Muscle layer of colon (tissue), 2 donors: ENCODE measurements at regions not wholly inside any gene's neighbourhood (a gene's known extent, or its start where the extent isn't known, plus 50 kb on each side); places are given as distances from the start of the nearest gene placed in this dataset.

Source experiments
- H3K27ac ChIP-seq: one replicate; pipeline ENCODE4 v1.7.0; 2013; ENCODE audit warnings: low read depth, mild to moderate bottlenecking, low read length, moderate library complexity
- H3K27me3 ChIP-seq, 2 donors: one replicate each; pipeline ENCODE4 v1.7.0; 2013; ENCODE audit warnings: low read length in 2 of 2, mild to moderate bottlenecking in 2 of 2; ENCODE audit not compliant: insufficient read depth in 2 of 2, control insufficient read depth in 1 of 2
- H3K36me3 ChIP-seq: one replicate; pipeline ENCODE4 v1.7.0; 2013; ENCODE audit warnings: mild to moderate bottlenecking, low read length; ENCODE audit not compliant: insufficient read depth
- H3K4me1 ChIP-seq: one replicate; pipeline ENCODE4 v1.7.0; 2013; ENCODE audit warnings: mild to moderate bottlenecking, low read length; ENCODE audit not compliant: insufficient read depth
- H3K4me3 ChIP-seq, 2 donors: one replicate each; pipeline ENCODE4 v1.7.0; 2013; ENCODE audit warnings: low read length in 2 of 2, low read depth in 1 of 2, mild to moderate bottlenecking in 1 of 2, moderate library complexity in 1 of 2
- H3K9ac ChIP-seq: one replicate; pipeline ENCODE4 v1.7.0; 2013; ENCODE audit warnings: low read length
- H3K9me3 ChIP-seq: one replicate; pipeline ENCODE4 v1.7.0; 2013; ENCODE audit warnings: mild to moderate bottlenecking, low read length
- donor health status: abdominal sarcoma.
- donor health status: Adenocarcinoma of cecum.

GRCh38 chr3:151971814-151972579, 98.6 kb downstream of the SUCNR1 start:
- Histone ChIP-seq H3K27ac (no peak overlapping the region), H3K36me3 (no peaks in the 10 kb centered on the region)

GRCh38 chr3:151974067-151974466, 100.6 kb downstream of the SUCNR1 start:
- Histone ChIP-seq H3K36me3 (no peaks in the 10 kb centered on the region), H3K27ac (no peak overlapping the region), H3K9me3 (no peaks in the 10 kb centered on the region), H3K9ac (no peak overlapping the region), H3K4me3 (no peak overlapping the region), H3K27me3 (no peaks in the 10 kb centered on the region), H3K4me1 (no peaks in the 10 kb centered on the region)

More at GRCh38 chr3:151971814-151972579, 98.6 kb downstream of the SUCNR1 start:
- no peaks in the 10 kb centered on the region for H3K9me3 ChIP-seq
- H3K9ac ChIP-seq = no peak overlapping the region
- no peaks in the 10 kb centered on the region for H3K4me1 ChIP-seq
- H3K27me3 ChIP-seq = no peaks in the 10 kb centered on the region
- H3K4me3 ChIP-seq = no peak overlapping the region

- Histone ChIP-seq H3K9me3 (no peaks in the 10 kb centered on the region), H3K27ac (no peak overlapping the region), H3K36me3 (no peaks in the 10 kb centered on the region), H3K9ac (no peak overlapping the region), H3K4me1 (no peaks in the 10 kb centered on the region), H3K4me3 (no peak overlapping the region), H3K27me3 (no peaks in the 10 kb centered on the region)
Observed at GRCh38 chr3:151976211-151977050, 103.0 kb downstream of the SUCNR1 start.

- no peaks in the 10 kb centered on the region for H3K27me3 ChIP-seq
- H3K27ac ChIP-seq = no peak overlapping the region
- H3K9ac ChIP-seq = no peak overlapping the region
- H3K9me3 ChIP-seq = no peaks in the 10 kb centered on the region
- no peaks in the 10 kb centered on the region for H3K4me1 ChIP-seq
- no peaks in the 10 kb centered on the region for H3K36me3 ChIP-seq
- no peak overlapping the region for H3K4me3 ChIP-seq
Observed at GRCh38 chr3:151979906-151980305, 106.5 kb downstream of the SUCNR1 start.

GRCh38 chr3:151983538-151983937, 110.1 kb downstream of the SUCNR1 start:
- Histone ChIP-seq H3K36me3 (no peaks in the 10 kb centered on the region), H3K9ac (no peak overlapping the region), H3K4me3 (no peak overlapping the region), H3K27ac (no peak overlapping the region), H3K4me1 (no peaks in the 10 kb centered on the region), H3K27me3 (no peaks in the 10 kb centered on the region), H3K9me3 (no peaks in the 10 kb centered on the region)

GRCh38 chr3:151985787-151986430, 112.5 kb downstream of the SUCNR1 start:
- Histone ChIP-seq H3K4me3 (no peak overlapping the region), H3K27me3 (no peaks in the 10 kb centered on the region), H3K4me1 (no peaks in the 10 kb centered on the region), H3K36me3 (no peaks in the 10 kb centered on the region), H3K9me3 (no peaks in the 10 kb centered on the region), H3K9ac (no peak overlapping the region), H3K27ac (no peak overlapping the region)

- Histone ChIP-seq H3K27ac (no peak overlapping the region), H3K9me3 (no peaks in the 10 kb centered on the region), H3K27me3 (no peaks in the 10 kb centered on the region), H3K4me1 (no peaks in the 10 kb centered on the region), H3K9ac (no peak overlapping the region), H3K4me3 (no peak overlapping the region), H3K36me3 (no peaks in the 10 kb centered on the region)
Observed at GRCh38 chr3:151987893-151988292, 114.5 kb downstream of the SUCNR1 start.

- Histone ChIP-seq H3K27me3 (no peaks in the 10 kb centered on the region), H3K4me3 (no peak overlapping the region), H3K27ac (no peak overlapping the region), H3K9me3 (no peaks in the 10 kb centered on the region), H3K4me1 (no peaks in the 10 kb centered on the region), H3K36me3 (no peaks in the 10 kb centered on the region), H3K9ac (no peak overlapping the region)
Observed at GRCh38 chr3:151989621-151990020, 116.2 kb downstream of the SUCNR1 start.

- no peak overlapping the region for H3K27ac ChIP-seq
- H3K36me3 ChIP-seq = no peaks in the 10 kb centered on the region
- no peak overlapping the region for H3K9ac ChIP-seq
- no peaks in the 10 kb centered on the region for H3K27me3 ChIP-seq
- no peaks in the 10 kb centered on the region for H3K9me3 ChIP-seq
- H3K4me3 ChIP-seq = no peak overlapping the region
- no peaks in the 10 kb centered on the region for H3K4me1 ChIP-seq
Observed at GRCh38 chr3:151990696-151991376, 117.4 kb downstream of the SUCNR1 start.

GRCh38 chr3:151992326-151993041, 119.0 kb downstream of the SUCNR1 start:
- no peak overlapping the region for H3K27ac ChIP-seq
- H3K9ac ChIP-seq = no peak overlapping the region
- H3K9me3 ChIP-seq = no peaks in the 10 kb centered on the region
- no peaks in the 10 kb centered on the region for H3K36me3 ChIP-seq
- no peak overlapping the region for H3K4me3 ChIP-seq
- no peaks in the 10 kb centered on the region for H3K4me1 ChIP-seq
- H3K27me3 ChIP-seq = no peaks in the 10 kb centered on the region
